D721Med (cell line): ENCODE measurements at regions not wholly inside any gene's neighbourhood (a gene's known extent, or its start where the extent isn't known, plus 50 kb on each side); places are given as distances from the start of the nearest gene placed in this dataset.

Source experiments
- DNase-seq: peaks from one replicate; pipeline ENCODE4 v3.0.0; 2011; ENCODE audit warnings: low spot score; ENCODE audit not compliant: insufficient read length
- FAIRE-seq: peaks from 2 replicates; lab custom pipeline; 2011; peaks lifted over from hg19 to GRCh38; lab: Jason Lieb, UNC
- TF ChIP-seq, protein P1 (sequence below): IDR thresholded peaks from 2 replicates; pipeline ENCODE4 v1.5.1; 2012; ENCODE audit warnings: mild to moderate bottlenecking, control low read depth; ENCODE audit not compliant: insufficient read depth; ENCODE audit errors: missing control alignments

DNA sequence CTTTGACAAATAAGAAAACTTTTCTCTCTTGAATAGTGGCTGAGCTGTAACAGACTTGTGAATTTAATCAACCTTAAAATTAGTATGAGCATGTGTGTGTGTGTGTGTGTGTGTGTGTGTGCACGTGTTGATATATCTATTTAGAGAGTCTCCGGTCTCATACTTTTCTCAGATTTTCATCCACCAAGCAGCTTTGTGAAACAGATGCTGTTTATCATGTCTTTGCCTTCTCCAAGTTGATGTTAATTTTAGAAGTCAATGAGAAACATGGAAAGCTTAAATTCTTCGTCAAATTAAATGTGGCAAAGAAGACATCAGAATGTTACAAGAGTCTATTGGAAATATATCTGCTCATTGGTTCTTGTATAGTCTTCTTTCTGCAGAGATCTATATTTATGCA, 839.2 kb upstream of the CELF2 start:
- DNase-seq = no peak
- no peak for FAIRE-seq
- TF ChIP-seq, protein P1, sequence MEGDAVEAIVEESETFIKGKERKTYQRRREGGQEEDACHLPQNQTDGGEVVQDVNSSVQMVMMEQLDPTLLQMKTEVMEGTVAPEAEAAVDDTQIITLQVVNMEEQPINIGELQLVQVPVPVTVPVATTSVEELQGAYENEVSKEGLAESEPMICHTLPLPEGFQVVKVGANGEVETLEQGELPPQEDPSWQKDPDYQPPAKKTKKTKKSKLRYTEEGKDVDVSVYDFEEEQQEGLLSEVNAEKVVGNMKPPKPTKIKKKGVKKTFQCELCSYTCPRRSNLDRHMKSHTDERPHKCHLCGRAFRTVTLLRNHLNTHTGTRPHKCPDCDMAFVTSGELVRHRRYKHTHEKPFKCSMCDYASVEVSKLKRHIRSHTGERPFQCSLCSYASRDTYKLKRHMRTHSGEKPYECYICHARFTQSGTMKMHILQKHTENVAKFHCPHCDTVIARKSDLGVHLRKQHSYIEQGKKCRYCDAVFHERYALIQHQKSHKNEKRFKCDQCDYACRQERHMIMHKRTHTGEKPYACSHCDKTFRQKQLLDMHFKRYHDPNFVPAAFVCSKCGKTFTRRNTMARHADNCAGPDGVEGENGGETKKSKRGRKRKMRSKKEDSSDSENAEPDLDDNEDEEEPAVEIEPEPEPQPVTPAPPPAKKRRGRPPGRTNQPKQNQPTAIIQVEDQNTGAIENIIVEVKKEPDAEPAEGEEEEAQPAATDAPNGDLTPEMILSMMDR = no peak

DNA sequence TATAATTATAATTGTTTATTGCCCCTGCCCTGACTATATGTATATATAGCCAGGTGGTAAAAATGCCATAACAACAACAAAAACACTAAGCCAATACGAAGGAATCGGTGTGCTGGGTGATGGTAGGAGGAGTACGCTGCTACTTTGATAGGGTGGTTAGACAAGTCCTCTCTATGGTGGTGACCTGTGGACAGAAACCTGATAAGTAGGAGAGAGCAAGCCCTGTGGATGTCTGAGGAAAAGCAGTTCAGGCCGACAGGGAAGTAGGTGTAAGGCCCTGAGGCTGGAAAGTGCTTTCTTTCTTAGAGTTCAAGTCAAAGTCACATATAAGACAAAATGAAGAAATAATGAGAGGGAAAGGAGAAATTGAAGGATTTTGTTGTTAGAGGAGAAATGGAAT, 823.8 kb upstream of the CELF2 start:
- TF ChIP-seq, protein P1 = no peak
- no peak for FAIRE-seq

DNA sequence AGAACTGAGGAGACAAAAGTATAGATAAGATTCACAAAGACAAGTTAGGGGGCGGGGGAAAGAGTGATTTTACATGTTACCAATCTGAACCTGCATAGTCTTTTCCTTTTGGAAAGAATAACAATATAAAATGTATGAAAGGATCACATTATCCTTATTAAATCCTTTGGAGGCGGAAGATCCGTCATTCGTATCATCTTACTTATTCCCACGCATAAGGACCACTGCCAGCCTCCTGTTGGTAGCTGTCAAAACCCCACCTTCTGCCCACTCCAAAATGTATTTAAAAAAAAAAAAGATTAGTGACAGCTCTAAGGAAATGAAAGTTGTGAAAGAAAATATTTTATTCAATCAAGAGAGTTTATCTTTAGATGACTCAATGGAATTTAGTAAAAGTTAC, 821.0 kb upstream of the CELF2 start:
- TF ChIP-seq, protein P1 = no peak
- DNase-seq (no peak), FAIRE-seq (no peak)

More for the DNA sequence above, 823.8 kb upstream of the CELF2 start:
- no peak for DNase-seq

DNA sequence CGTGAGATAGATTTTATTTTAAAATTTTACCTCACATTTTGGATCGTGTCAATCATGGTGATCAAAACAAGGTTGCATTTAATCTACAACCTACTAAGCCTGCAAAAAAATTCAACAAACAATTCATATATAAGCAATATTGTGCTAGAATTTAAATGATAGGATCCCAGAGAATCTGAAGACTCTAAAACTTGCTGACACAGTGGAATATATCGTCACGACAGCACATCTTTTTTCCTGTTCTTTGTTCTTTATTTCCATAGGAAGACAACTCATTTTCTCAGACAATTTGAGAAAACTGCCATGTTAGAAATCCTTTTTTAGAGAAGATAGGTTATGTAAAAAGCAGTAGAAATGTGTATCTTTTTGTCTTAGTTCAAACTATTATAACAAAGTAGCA, 820.2 kb upstream of the CELF2 start:
- FAIRE-seq (no peak), DNase-seq (no peak)
- TF ChIP-seq, protein P1 = no peak

DNA sequence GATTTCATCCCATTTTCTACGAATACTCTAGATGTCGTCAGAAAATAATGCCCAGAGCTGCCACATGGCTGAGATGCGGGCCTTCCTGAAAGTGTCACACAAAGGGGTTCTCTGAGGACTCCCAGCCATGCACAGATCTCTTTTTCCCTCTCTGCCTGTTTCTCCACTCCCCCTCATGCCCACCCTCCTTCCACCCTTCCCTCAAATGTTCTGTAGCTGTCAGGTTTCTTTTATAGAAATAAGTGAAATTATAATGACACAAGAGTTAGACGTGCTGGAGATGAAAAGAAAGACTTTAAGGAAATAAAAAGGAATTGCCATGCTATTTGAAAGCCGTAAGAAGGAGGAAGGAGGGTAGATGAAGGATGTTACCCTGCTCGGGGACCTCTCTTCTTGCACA, 819.3 kb upstream of the CELF2 start:
- DNase-seq (no peak), FAIRE-seq (no peak)
- TF ChIP-seq, protein P1 = no peak

DNA sequence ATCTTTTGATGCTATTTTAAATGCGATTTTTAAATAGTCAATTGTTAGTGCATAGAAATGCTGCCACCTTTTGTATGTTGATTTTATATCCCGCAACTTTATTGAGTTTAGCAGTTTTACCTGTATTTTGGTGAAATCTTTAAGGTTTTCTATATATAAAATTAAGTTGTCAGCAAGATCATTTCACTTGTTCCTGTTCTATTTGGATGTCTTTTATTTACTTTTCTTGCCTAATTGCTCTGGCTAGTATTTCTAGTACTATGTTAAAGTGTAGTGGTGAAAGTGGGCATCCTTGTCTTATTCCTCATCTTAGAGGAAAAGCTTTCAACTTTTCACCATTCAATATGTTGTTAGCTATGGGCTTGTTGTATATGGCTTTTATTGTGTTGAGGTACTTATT, 813.3 kb upstream of the CELF2 start:
- FAIRE-seq (no peak), DNase-seq (no peak)
- TF ChIP-seq, protein P1 = no peak

DNA sequence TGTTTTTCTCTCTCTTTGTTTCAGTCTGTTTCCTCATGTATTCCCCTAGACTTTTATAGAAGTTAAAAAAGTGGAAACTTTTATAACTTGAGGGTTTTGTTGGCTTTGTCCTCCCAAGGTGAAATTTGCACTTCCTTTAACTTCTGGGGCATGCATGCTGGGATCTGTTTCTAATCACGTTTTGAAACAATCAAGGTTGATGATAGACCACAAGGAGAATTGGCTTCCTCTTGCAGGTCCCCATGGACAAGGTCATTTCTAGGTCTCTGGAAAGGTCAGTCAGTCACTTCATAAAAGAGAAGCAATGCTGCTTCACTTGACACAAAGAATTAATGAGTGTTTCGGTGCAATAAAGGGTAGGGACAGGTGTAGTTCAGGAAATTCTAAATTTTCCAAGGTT, 811.8 kb upstream of the CELF2 start:
- TF ChIP-seq, protein P1 = no peak
- DNase-seq = no peak
- no peak for FAIRE-seq
